ENCODE measurements at regions not wholly inside any gene's neighbourhood (a gene's known extent, or its start where the extent isn't known, plus 50 kb on each side); places are given as distances from the start of the nearest gene placed in this dataset.

DNA sequence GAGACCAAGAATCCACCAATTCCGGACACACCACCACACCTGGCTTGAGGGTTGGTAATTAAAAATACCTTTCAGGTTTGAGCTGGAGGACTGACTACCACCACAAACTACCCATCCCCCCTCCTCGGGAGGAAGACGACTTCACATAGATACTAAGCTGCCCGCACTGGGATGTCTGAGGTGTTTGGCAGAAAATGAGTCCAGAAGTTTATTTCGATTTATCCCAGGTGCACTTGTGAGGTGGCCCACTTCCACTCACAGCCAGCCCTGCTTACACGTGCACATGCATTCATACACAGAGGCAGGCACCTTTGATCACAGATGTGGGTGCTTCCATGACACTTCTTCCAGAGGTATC lies 187.1 kb downstream of the ID4 start:
- DNase-seq (ENCODE audit: low spot score), result no peak

DNA sequence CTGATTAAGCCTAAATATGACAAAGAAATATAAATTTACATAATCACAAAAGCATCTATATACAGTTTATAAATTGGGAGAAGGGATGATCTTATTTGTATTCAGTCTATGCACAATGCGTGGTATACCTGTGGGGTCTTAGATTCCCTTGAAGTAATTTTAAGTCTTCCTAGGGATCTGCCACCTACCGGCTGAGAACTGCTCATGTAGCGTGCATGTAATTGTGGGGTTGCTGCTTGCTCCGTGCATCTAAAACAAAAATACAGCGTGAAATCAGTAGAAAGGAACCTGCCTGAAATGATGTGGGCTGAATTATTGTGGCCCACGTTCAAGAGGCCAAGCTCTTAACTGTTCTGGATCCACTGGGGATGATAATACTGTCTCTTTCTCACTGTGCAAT lies 187.3 kb downstream of the MBOAT1 start:
- DNase-seq (ENCODE audit: low spot score), result no peak

DNA sequence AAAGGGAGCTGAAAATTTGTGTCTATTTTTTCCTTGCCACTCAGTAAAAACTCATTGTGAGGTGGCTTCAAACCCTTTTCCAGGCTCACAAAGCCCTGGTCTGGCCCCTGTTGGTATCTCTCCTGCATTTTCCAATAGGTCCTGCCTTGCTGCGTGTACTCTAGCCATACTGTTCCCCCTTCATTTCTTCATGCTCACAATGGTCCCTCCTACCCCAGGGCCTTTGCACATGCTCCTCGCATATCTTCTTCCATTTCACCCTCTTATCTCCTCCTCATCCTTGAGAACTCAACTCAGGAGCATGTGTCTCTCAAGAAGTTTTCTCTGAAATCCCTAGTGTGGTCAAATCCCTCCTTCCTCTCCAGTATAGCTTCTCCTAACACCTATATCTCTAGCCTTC lies 186.6 kb downstream of the MBOAT1 start:
- no peak for DNase-seq (ENCODE audit: low spot score)

DNA sequence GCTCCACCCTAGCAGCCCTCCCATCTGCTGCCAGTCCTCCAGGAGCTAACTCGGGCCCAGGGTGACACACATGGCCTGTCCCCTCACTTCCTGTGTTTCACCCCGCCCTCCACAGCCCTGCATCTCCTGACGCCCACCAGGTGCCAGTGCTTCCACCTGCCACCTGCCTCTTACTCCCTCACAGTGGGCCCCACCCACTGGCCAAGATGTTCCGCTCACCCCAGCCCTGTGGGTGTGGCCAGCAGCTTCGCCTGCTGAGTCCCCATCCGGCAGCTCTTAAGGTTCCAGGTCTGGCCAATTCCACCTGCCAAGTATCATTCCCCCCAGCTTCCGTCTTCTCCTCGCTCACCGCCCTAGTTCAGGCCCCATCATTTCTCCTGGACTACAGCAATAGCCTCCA lies 184.1 kb downstream of the MBOAT1 start:
- DNase-seq (ENCODE audit: low spot score), result no peak

DNA sequence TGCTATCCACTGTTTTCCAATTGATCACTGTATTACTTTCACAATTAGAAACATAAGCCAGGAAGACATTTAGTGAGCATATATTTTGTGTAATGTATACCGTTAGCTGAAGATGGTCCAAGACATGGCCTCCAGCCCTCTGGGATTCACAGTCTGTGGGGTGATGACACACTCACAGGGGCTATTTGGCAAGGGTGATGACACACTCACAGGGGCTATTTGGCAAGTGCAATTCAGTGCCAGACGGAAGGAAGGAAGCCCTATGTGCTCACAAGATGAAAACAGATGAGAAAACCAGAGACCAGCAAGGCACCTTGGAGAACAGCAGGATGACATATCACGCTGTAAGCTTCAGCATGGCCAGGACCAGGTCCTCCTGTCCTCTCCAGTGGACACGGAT lies 183.7 kb downstream of the MBOAT1 start:
- no peak for DNase-seq (ENCODE audit: low spot score)

DNA sequence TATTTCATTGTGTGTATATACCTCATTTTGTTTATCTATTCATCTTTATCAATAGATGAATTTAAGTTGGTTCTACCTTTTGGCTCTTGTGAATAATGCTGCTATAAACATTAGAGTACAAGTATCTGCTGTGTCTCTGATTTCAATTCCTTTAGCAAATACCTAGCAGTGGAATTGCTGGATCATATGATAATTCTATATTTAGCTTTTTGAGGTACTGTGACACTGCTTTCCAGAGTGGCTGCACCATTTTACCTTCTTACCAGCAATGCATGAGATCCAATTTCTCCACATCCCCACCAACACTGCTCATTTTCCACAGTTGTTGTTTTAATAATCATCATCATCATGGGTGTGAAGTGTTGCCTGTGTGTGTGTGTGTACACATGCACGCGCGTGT lies 182.3 kb downstream of the MBOAT1 start:
- DNase-seq (ENCODE audit: low spot score), result no peak

DNA sequence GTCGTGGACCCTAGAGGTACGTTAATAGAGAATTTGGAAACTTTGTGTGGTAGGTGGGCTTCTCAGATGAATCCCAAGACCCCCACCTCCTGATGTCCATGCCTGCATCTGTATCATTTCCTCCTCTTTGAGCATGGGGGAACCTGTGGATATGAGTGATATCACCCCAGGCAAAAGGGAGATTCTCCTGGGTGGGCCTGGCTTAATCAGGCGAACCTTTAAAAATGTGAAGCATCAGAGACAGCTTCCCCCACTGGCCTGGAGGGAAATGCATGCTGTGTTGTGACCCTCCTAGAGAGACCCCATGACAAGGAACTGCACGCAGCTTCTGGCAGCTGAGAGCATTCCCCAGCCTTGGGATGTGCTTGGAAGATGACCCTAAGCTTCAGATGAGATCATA lies 180.9 kb downstream of the MBOAT1 start:
- no peak for DNase-seq (ENCODE audit: low spot score)

DNA sequence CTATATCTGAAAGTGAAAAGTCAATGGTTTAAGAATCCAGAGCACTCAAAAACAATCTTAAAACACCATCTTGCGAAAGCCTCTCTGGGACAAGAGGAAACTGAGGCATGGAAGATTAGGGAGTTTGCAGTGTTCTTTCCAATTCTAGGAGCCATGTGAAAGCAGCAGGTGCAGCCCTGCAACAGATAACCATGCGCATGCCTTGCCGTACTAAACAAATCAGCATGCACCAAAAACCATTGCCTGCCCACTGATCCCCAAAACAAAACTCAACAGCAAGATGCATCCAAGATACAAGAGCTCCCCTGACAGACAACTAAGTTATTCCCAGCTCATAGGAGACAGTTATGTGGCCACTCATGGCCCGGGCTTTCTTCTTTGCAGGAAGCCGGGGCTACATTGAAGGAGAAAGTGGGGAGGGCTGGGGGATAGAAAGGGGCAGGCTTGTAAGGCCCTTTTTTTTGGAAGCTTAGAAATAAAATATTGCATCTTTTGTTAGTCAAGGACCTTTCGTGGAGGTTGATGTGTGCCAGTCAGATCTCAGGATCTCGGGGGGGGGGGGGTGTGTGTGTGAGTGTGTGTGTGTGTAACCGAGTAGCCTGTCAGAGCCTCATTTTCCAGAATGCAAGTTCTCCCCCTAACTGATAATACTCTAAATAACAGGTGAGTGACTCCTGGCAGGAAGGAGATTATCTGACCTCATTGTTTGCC lies 178.4 kb downstream of the MBOAT1 start:
- DNase-seq (ENCODE audit: low spot score), result no peak

DNA sequence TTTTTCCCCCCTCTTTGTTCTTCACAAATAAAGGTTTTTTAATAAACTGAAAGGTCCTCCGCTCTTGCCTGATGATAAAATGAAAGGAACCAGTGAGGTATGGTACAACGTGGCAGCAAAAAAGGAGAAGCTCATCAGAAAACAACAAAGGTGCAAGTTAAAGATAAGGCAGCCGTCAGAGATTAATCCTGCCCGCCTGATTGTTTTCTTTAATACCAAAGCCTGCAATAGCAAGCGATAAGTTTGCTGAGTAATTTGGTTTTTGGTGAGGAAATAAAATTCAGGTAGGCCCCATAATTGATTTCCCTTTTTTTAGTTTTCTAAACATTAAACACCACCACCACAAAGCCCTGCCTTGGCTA lies 177.9 kb downstream of the MBOAT1 start:
- DNase-seq (ENCODE audit: low spot score), result no peak

DNA sequence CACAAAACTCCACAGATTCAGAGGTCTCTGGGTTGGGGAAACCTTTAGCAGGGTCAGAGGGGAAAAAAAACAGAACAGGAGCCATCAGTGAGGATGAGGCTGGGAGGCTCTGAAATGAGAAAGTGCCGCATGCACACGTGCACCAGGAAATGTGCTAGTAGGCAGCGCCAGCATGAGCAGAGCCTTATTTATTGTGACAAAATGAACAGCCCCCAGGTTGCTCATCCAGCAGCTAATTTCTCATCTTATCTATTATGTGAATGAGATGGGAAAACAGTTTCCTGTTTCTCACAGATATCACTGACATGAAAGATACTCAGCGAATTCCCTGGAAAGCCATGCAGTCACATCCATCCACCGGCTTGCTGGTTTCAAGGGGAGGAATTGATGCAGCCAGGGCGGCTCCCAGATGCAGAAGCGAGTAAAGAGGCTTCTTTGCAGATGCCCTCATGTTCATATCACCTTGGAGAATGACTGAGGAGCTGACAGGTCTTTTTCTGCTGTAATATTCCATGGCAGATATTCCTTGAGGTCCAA lies 176.1 kb downstream of the MBOAT1 start:
- no peak for DNase-seq (ENCODE audit: low spot score)

DNA sequence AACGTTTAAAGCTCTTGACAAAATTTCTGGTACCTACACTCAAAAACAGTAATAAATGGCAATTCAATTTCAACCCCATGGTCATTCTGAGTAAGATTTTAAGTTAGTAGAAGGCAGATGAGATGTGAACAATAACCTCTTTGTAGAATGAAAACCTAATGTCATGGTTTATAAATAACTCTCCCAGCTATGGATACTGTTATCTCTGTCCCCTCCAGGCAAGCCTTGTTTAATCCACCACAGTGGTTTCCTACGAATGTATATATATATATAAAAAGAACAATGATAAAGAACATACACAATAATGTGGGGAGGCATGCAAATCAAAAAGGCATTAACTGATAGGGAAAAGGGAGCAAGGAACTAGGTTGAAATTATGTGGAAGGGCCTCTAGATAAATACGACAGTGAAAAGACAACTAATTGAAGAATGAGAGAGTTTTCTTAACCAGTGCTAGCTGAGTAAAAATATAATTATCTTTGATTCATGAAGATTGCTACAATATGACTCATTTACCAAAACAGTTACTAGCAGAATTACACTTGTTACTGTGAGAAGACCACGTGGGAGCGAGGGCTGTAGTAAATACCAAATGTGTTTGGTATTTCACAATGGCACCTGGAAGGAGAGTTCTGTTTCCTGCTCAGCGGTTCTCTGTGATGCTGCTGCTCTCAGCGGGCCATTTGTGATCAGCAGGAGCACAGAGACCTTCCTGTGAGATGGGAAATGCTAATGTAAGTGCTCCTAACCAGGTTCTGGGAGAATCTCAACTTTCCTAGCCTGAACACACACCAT lies 173.7 kb downstream of the MBOAT1 start:
- no peak for DNase-seq (ENCODE audit: low spot score)

DNA sequence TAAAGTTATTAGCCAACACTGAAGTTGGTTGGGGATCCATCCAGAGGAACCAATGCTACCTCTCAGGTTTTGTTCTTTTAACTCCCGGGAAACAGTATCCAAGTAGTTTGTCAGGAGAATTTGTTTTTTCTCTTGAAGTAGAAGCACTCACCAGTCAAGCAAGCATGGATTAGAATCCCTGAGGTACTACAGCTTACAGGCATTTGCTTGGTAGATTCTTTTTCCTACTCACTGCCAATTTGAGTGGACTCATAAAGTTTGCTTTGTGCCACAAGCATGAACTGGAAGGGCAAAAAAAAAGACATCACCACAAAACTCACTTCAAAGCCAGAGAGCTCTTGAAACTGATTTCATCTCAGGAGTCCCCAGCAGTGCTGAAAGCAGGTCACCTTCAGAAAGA lies 167.4 kb downstream of the MBOAT1 start:
- no peak for DNase-seq (ENCODE audit: low spot score)
